Fibroblast of skin of back (primary cell): ENCODE measurements at regions not wholly inside any gene's neighbourhood (a gene's known extent, or its start where the extent isn't known, plus 50 kb on each side); places are given as distances from the start of the nearest gene placed in this dataset.
"Not testable (repeated sequence)": the region's sequence is repeated elsewhere in the genome, so short reads cannot be mapped to it uniquely, and the experiment has no call there.

Experiments used
- DNase-seq: peaks from one replicate; pipeline ENCODE4 v3.0.0-alpha.2; 2013

GRCh38 chr21:9697751-9698150 lies 823.6 kb upstream of the TPTE start:
- not testable (repeated sequence) for DNase-seq

GRCh38 chr21:9705016-9705415 lies 816.4 kb upstream of the TPTE start:
- DNase-seq = not testable (repeated sequence)

GRCh38 chr21:9705455-9705854 lies 815.9 kb upstream of the TPTE start:
- not testable (repeated sequence) for DNase-seq

GRCh38 chr21:9724542-9724941 lies 796.8 kb upstream of the TPTE start:
- not testable (repeated sequence) for DNase-seq

GRCh38 chr21:9727187-9727586 lies 794.2 kb upstream of the TPTE start:
- not testable (repeated sequence) for DNase-seq

- DNase-seq = not testable (repeated sequence)
Observed at GRCh38 chr21:9728219-9728992, 793.0 kb upstream of the TPTE start.

GRCh38 chr21:9730866-9731265 lies 790.5 kb upstream of the TPTE start:
- no peak for DNase-seq

- DNase-seq = not testable (repeated sequence)
Observed at GRCh38 chr21:9731317-9731716, 790.1 kb upstream of the TPTE start.

GRCh38 chr21:9732605-9733004 lies 788.8 kb upstream of the TPTE start:
- not testable (repeated sequence) for DNase-seq

GRCh38 chr21:9733761-9734558 lies 787.4 kb upstream of the TPTE start:
- not testable (repeated sequence) for DNase-seq

GRCh38 chr21:9735421-9735961 lies 785.9 kb upstream of the TPTE start:
- DNase-seq = no peak

GRCh38 chr21:9737301-9737700 lies 784.1 kb upstream of the TPTE start:
- DNase-seq = not testable (repeated sequence)

GRCh38 chr21:9737871-9738515 lies 783.4 kb upstream of the TPTE start:
- not testable (repeated sequence) for DNase-seq

- no peak for DNase-seq
Observed at GRCh38 chr21:9738527-9738926, 782.9 kb upstream of the TPTE start.

- no peak for DNase-seq
Observed at GRCh38 chr21:9739240-9739639, 782.1 kb upstream of the TPTE start.

GRCh38 chr21:9740177-9740941 lies 781.0 kb upstream of the TPTE start:
- not testable (repeated sequence) for DNase-seq

GRCh38 chr21:9740991-9741742 lies 780.2 kb upstream of the TPTE start:
- DNase-seq = not testable (repeated sequence)

GRCh38 chr21:9743566-9743965 lies 777.8 kb upstream of the TPTE start:
- DNase-seq = not testable (repeated sequence)

GRCh38 chr21:9744166-9744565 lies 777.2 kb upstream of the TPTE start:
- DNase-seq = not testable (repeated sequence)

- peak; percentile 38 for DNase-seq
Observed at GRCh38 chr21:9744593-9744992, 776.8 kb upstream of the TPTE start.

- not testable (repeated sequence) for DNase-seq
Observed at GRCh38 chr21:9745457-9746108, 775.8 kb upstream of the TPTE start.
